GM23338 (cell line): ENCODE measurements at regions not wholly inside any gene's neighbourhood (a gene's known extent, or its start where the extent isn't known, plus 50 kb on each side); places are given as distances from the start of the nearest gene placed in this dataset.

Experiments
- ATAC-seq: fragments of 200-7000 bp; cut with Tn5 transposase; 3 replicates; pipeline ENCODE4 v1.9.1; 2020
- DNase-seq: peaks from one replicate; pipeline ENCODE4 v3.0.0-alpha.2; 2015; ENCODE audit warnings: low spot score
- H2AFZ ChIP-seq: fragments of 200-600 bp; sonication (generic); 2 replicates; pipeline ENCODE4 v1.8.0; 2016; ENCODE audit warnings: antibody characterized with exemption, mild to moderate bottlenecking, moderate library complexity
- H3F3A ChIP-seq: fragments of 200-600 bp; sonication (generic); replicated peaks from 2 replicates; pipeline ENCODE4 v1.8.0; 2017; ENCODE audit warnings: antibody characterized with exemption, mixed run types, low read depth
- H3K27ac ChIP-seq: fragments of 200-600 bp; sonication (generic); 2 replicates; pipeline ENCODE4 v1.6.1; 2016; ENCODE audit warnings: low read depth
- H3K27me3 ChIP-seq: fragments of 200-600 bp; sonication (generic); 2 replicates; pipeline ENCODE4 v1.8.0; 2016; ENCODE audit warnings: mild to moderate bottlenecking, mixed run types, moderate library complexity; ENCODE audit not compliant: insufficient read depth
- H3K36me3 ChIP-seq: fragments of 200-600 bp; sonication (generic); 2 replicates; pipeline ENCODE4 v1.8.0; 2016; ENCODE audit warnings: mild to moderate bottlenecking; ENCODE audit not compliant: insufficient read depth
- H3K4me1 ChIP-seq: fragments of 200-600 bp; sonication (generic); 2 replicates; pipeline ENCODE4 v1.8.0; 2016; ENCODE audit warnings: mild to moderate bottlenecking, moderate library complexity; ENCODE audit not compliant: insufficient read depth
- H3K4me2 ChIP-seq: fragments of 200-600 bp; sonication (generic); 2 replicates; pipeline ENCODE4 v1.7.1; 2017; ENCODE audit warnings: mixed run types
- H3K4me3 ChIP-seq: fragments of 200-600 bp; sonication (generic); 2 replicates; pipeline ENCODE4 v1.6.1; 2016; ENCODE audit warnings: mixed run types
- H3K79me2 ChIP-seq: fragments of 200-600 bp; sonication (generic); replicated peaks from 2 replicates; pipeline ENCODE4 v1.8.0; 2017; ENCODE audit warnings: mild to moderate bottlenecking; ENCODE audit not compliant: insufficient read depth
- H3K9me2 ChIP-seq: fragments of 200-600 bp; sonication (generic); 2 replicates; pipeline ENCODE4 v1.8.0; 2017; ENCODE audit not compliant: insufficient read depth
- H4K20me1 ChIP-seq: fragments of 200-600 bp; sonication (generic); replicated peaks from 2 replicates; pipeline ENCODE4 v1.8.0; 2017; ENCODE audit warnings: mild to moderate bottlenecking; ENCODE audit not compliant: insufficient read depth
- H3K27ac Mint-ChIP-seq: 2 replicates; pipeline ENCODE4 v1.8.0; 2020; ENCODE audit warnings: inconsistent platforms, mild to moderate bottlenecking, moderate library complexity, mixed read lengths
- H3K27me3 Mint-ChIP-seq: 3 replicates; pipeline ENCODE4 v1.8.0; 2022; ENCODE audit warnings: low read depth, mild to moderate bottlenecking, moderate library complexity, mixed read lengths, inconsistent platforms; ENCODE audit not compliant: insufficient read depth, poor library complexity
- H3K36me3 Mint-ChIP-seq: 3 replicates; pipeline ENCODE4 v1.8.0; 2021; ENCODE audit warnings: low read depth, mild to moderate bottlenecking, inconsistent platforms, moderate library complexity, mixed read lengths
- H3K4me1 Mint-ChIP-seq: 3 replicates; pipeline ENCODE4 v1.8.0; 2020; ENCODE audit warnings: mild to moderate bottlenecking, inconsistent platforms, mixed read lengths
- H3K4me3 Mint-ChIP-seq: 3 replicates; pipeline ENCODE4 v1.8.0; 2021; ENCODE audit warnings: moderate library complexity, mild to moderate bottlenecking, inconsistent platforms, mixed read lengths
- H3K9me3 Mint-ChIP-seq: 3 replicates; pipeline ENCODE4 v1.8.0; 2020; ENCODE audit warnings: moderate library complexity, mild to moderate bottlenecking, inconsistent platforms, mixed read lengths
- CREB1 ChIP-seq: fragments of 250-450 bp; sonication (Bioruptor Pico); IDR thresholded peaks from 2 replicates; pipeline ENCODE4 v1.5.0; 2020; ENCODE audit warnings: low read depth, mild to moderate bottlenecking, moderate library complexity
- CTCF ChIP-seq, 2 experiments: fragments of 200-600 bp in 1 of 2; sonication (generic) in 1 of 2; conservative IDR thresholded peaks; 2 replicates each; pipeline versions ENCODE4 v1.5.1 to v1.6.1; 2016 to 2017; ENCODE audit warnings: antibody characterized with exemption in 2 of 2, low read depth in 2 of 2, mild to moderate bottlenecking in 2 of 2, moderate library complexity in 1 of 2
- EZH2 ChIP-seq: fragments of 200-600 bp; sonication (generic); IDR thresholded peaks from one replicate; pipeline ENCODE4 v1.8.0; 2017; ENCODE audit warnings: antibody characterized with exemption, mild to moderate bottlenecking, low read depth; ENCODE audit not compliant: unreplicated experiment
- POLR2AphosphoS5 ChIP-seq: IDR thresholded peaks from 2 replicates; pipeline ENCODE4 v1.6.1; 2016; ENCODE audit warnings: antibody characterized with exemption, low read depth
- REST ChIP-seq: IDR thresholded peaks from one replicate; pipeline ENCODE4 v1.6.1; 2018; ENCODE audit warnings: antibody characterized with exemption; ENCODE audit not compliant: unreplicated experiment
- ZNF331 ChIP-seq: fragments of 250-450 bp; sonication (Bioruptor Pico); IDR thresholded peaks from 2 replicates; pipeline ENCODE4 v1.5.0; 2020; ENCODE audit warnings: low read depth, mild to moderate bottlenecking, moderate library complexity
- ZNF462 ChIP-seq: fragments of 250-450 bp; sonication (Bioruptor Pico); IDR thresholded peaks from 2 replicates; pipeline ENCODE4 v1.5.0; 2020; ENCODE audit warnings: mild to moderate bottlenecking, moderate library complexity
- TF ChIP-seq, protein P1 (sequence below): IDR thresholded peaks from 2 replicates; pipeline ENCODE4 v1.6.1; 2016; ENCODE audit warnings: antibody characterized with exemption

GRCh38 chr1:213335084-213335483 lies 284.0 kb downstream of the RPS6KC1 start:
- Mint-ChIP-seq H3K4me3 (no peak overlapping the region), H3K27ac (no peak overlapping the region), H3K36me3 (no peaks in the 10 kb centered on the region)

More at GRCh38 chr1:213335084-213335483, 284.0 kb downstream of the RPS6KC1 start:
- Histone ChIP-seq H3K4me1 (no peaks in the 10 kb centered on the region), H2AFZ (no peak overlapping the region), H3K4me2 (no peak overlapping the region), H3K27me3 (no peaks in the 10 kb centered on the region), H3K79me2 (no peaks in the 10 kb centered on the region), H3K4me3 (no peak overlapping the region), H3F3A (no peaks in the 10 kb centered on the region), H3K27ac (no peak overlapping the region), H3K9me2 (peaks cover 9% of the 10 kb centered on the region; the same call in 1 of the 2 replicates), H4K20me1 (no peaks in the 10 kb centered on the region), H3K36me3 (no peaks in the 10 kb centered on the region)
- TF ChIP-seq POLR2AphosphoS5 (no peak), ZNF331 (no peak), ZNF462 (no peak), REST (no peak), CREB1 (CRISPR knock-in tag) (no peak), EZH2 (no peak), CTCF (conservative IDR thresholded peaks at IDR 0.05; ENCODE audit: low read depth in 2 of 2) (no peak)
- TF ChIP-seq, protein P1, sequence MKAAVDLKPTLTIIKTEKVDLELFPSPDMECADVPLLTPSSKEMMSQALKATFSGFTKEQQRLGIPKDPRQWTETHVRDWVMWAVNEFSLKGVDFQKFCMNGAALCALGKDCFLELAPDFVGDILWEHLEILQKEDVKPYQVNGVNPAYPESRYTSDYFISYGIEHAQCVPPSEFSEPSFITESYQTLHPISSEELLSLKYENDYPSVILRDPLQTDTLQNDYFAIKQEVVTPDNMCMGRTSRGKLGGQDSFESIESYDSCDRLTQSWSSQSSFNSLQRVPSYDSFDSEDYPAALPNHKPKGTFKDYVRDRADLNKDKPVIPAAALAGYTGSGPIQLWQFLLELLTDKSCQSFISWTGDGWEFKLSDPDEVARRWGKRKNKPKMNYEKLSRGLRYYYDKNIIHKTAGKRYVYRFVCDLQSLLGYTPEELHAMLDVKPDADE, result no peak
- H3K27me3 Mint-ChIP-seq, result peaks cover 6% of the 10 kb centered on the region
- ATAC-seq, result no peak
- no peaks in the 10 kb centered on the region for H3K9me3 Mint-ChIP-seq
- no peaks in the 10 kb centered on the region for H3K4me1 Mint-ChIP-seq
- DNase-seq, result no peak
